ENCODE measurements at regions not wholly inside any gene's neighbourhood (a gene's known extent, or its start where the extent isn't known, plus 50 kb on each side); places are given as distances from the start of the nearest gene placed in this dataset.

GRCh38 chr17:79182176-79183042, 107.8 kb downstream of the ENGASE start:
- no peak for TF ChIP-seq TARDBP (IDR thresholded peaks at IDR 0.05)
- TF ChIP-seq FOXM1 (IDR thresholded peaks at IDR 0.05; ENCODE audit: borderline replicate concordance) = no peak
- DNase-seq (ENCODE audit: extremely low spot score) = no peak
- ChIA-PET POLR2A (interaction anchor here (0.8 kb wide), 1 partner anchor 9 kb away, joined by 3 read pairs; no protein-coding TSS in a partner anchor), CTCF (interaction anchor here (1.5 kb wide), 1 partner anchor 206 kb away, joined by 4 read pairs; no protein-coding TSS in a partner anchor)

GRCh38 chr17:79180358-79181005, 105.9 kb downstream of the ENGASE start:
- POLR2A ChIA-PET = no interaction called here

GRCh38 chr17:79179334-79179733, 104.7 kb downstream of the ENGASE start:
- no peak for DNase-seq (ENCODE audit: extremely low spot score)
- TF ChIP-seq SUZ12 (IDR thresholded peaks at IDR 0.05) (no peak), L3MBTL2 (conservative IDR thresholded peaks at IDR 0.05) (no peak), FOXA1 (IDR thresholded peaks at IDR 0.05) (no peak), BHLHE40 (IDR thresholded peaks at IDR 0.05; ENCODE audit: borderline replicate concordance) (no peak), ELF4 (IDR thresholded peaks at IDR 0.05) (no peak), NFRKB (IDR thresholded peaks at IDR 0.05) (no peak)
- CTCF ChIA-PET = no interaction called here
- POLR2A ChIA-PET = no interaction called here

More at GRCh38 chr17:79180358-79181005, 105.9 kb downstream of the ENGASE start:
- TF ChIP-seq SUZ12 (IDR thresholded peaks at IDR 0.05) (no peak), LEF1 (IDR thresholded peaks at IDR 0.05; ENCODE audit: borderline replicate concordance) (no peak), SP1 (IDR thresholded peaks at IDR 0.05) (no peak), BHLHE40 (IDR thresholded peaks at IDR 0.05; ENCODE audit: borderline replicate concordance) (no peak), ZNF384 (IDR thresholded peaks at IDR 0.05) (no peak), PKNOX1 (IDR thresholded peaks at IDR 0.05) (no peak), NFRKB (IDR thresholded peaks at IDR 0.05) (no peak), FOXK2 (IDR thresholded peaks at IDR 0.05) (no peak), FOXA1 (IDR thresholded peaks at IDR 0.05) (no peak), FOXM1 (IDR thresholded peaks at IDR 0.05; ENCODE audit: borderline replicate concordance) (no peak), L3MBTL2 (conservative IDR thresholded peaks at IDR 0.05) (no peak), CTBP1 (IDR thresholded peaks at IDR 0.05; ENCODE audit: borderline replicate concordance) (no peak), ELF4 (IDR thresholded peaks at IDR 0.05) (no peak), TARDBP (IDR thresholded peaks at IDR 0.05) (no peak), ARNT (IDR thresholded peaks at IDR 0.05) (no peak), HDGF (IDR thresholded peaks at IDR 0.05; ENCODE audit: borderline replicate concordance) (no peak)
- DNase-seq (ENCODE audit: extremely low spot score) = no peak
- CTCF ChIA-PET = no interaction called here

GRCh38 chr17:79177877-79178276, 103.3 kb downstream of the ENGASE start:
- CTCF ChIA-PET = no interaction called here
- TF ChIP-seq HDGF (IDR thresholded peaks at IDR 0.05; ENCODE audit: borderline replicate concordance) = no peak
- no peak for TF ChIP-seq PKNOX1 (IDR thresholded peaks at IDR 0.05)
- TF ChIP-seq SUZ12 (IDR thresholded peaks at IDR 0.05) = no peak
- no peak for TF ChIP-seq FOXK2 (IDR thresholded peaks at IDR 0.05)
- no peak for TF ChIP-seq ARNT (IDR thresholded peaks at IDR 0.05)
- TF ChIP-seq SP1 (IDR thresholded peaks at IDR 0.05) = no peak
- no peak for TF ChIP-seq CTBP1 (IDR thresholded peaks at IDR 0.05; ENCODE audit: borderline replicate concordance)
- no peak for TF ChIP-seq L3MBTL2 (conservative IDR thresholded peaks at IDR 0.05)
- no peak for TF ChIP-seq LEF1 (IDR thresholded peaks at IDR 0.05; ENCODE audit: borderline replicate concordance)
- no peak for TF ChIP-seq BHLHE40 (IDR thresholded peaks at IDR 0.05; ENCODE audit: borderline replicate concordance)
- TF ChIP-seq TARDBP (IDR thresholded peaks at IDR 0.05) = no peak
- TF ChIP-seq FOXA1 (IDR thresholded peaks at IDR 0.05) = no peak
- no peak for TF ChIP-seq FOXM1 (IDR thresholded peaks at IDR 0.05; ENCODE audit: borderline replicate concordance)
- TF ChIP-seq NFRKB (IDR thresholded peaks at IDR 0.05) = no peak
- TF ChIP-seq ZNF384 (IDR thresholded peaks at IDR 0.05) = no peak
- no peak for TF ChIP-seq ELF4 (IDR thresholded peaks at IDR 0.05)
- POLR2A ChIA-PET = no interaction called here
- no peak for DNase-seq (ENCODE audit: extremely low spot score)

- TF ChIP-seq FOXM1 (IDR thresholded peaks at IDR 0.05; ENCODE audit: borderline replicate concordance) (no peak), L3MBTL2 (conservative IDR thresholded peaks at IDR 0.05) (no peak)
These were observed 102.4 kb downstream of the ENGASE start for GRCh38 chr17:79176792-79177601.

More at GRCh38 chr17:79176792-79177601, 102.4 kb downstream of the ENGASE start:
- DNase-seq (ENCODE audit: extremely low spot score) = no peak
- CTCF ChIA-PET = no interaction called here
- POLR2A ChIA-PET = interaction anchor here (1.4 kb wide), 1 partner anchor 102 kb away, joined by 3 read pairs; the partner anchor contains the start of gene ENGASE
